IMR-90 (cell line): ENCODE measurements at regions not wholly inside any gene's neighbourhood (a gene's known extent, or its start where the extent isn't known, plus 50 kb on each side); places are given as distances from the start of the nearest gene placed in this dataset.

Experiments
- ATAC-seq: fragments of 200-7000 bp; cut with Tn5 transposase; 2 replicates; pipeline ENCODE4 v1.9.1; 2020; ENCODE audit warnings: low read depth, mild to moderate bottlenecking, moderate library complexity
- BruUV-seq: library from RNA; stranded (reverse); fragments of 400-500 nt; replicated peaks from 2 replicates; lab custom pipeline; 2021; lab: Mats Ljungman, UMichigan
- CTCF ChIA-PET: fragments of 300-600 bp; formaldehyde crosslinking; extraction: SDS; loops from one replicate; lab custom pipeline; 2021; ENCODE audit warnings: antibody characterized with exemption; lab: Yijun Ruan, JAX
- POLR2A ChIA-PET: fragments of 300-600 bp; sonication (Branson Sonifier 250); formaldehyde crosslinking; loops from one replicate; lab custom pipeline; 2022; ENCODE audit warnings: antibody characterized with exemption; ENCODE audit not compliant: unreplicated experiment; lab: Charles Lee
- DNase-seq: peaks from one replicate; pipeline ENCODE4 v3.0.0; 2013
- H2AFZ ChIP-seq: replicated peaks from 2 replicates; pipeline ENCODE3; 2013; ENCODE audit warnings: low read length, mild to moderate bottlenecking; ENCODE audit not compliant: poor library complexity
- H2AK5ac ChIP-seq: 2 replicates; pipeline ENCODE4 v1.6.1; 2013; ENCODE audit warnings: low read depth, low read length, inconsistent platforms
- H2AK9ac ChIP-seq: replicated peaks from 2 replicates; pipeline ENCODE3; 2013; ENCODE audit warnings: mild to moderate bottlenecking, low read depth, low read length, moderate library complexity; ENCODE audit not compliant: poor library complexity
- H2BK120ac ChIP-seq: 2 replicates; pipeline ENCODE4 v1.6.1; 2013; ENCODE audit warnings: low read depth, low read length, inconsistent platforms
- H2BK15ac ChIP-seq: 3 replicates; pipeline ENCODE4 v1.6.1; 2013; ENCODE audit warnings: low read depth, low read length, inconsistent platforms
- H2BK20ac ChIP-seq: 2 replicates; pipeline ENCODE4 v1.6.1; 2013; ENCODE audit warnings: low read depth, mild to moderate bottlenecking, inconsistent platforms, low read length, moderate library complexity
- H2BK5ac ChIP-seq: 2 replicates; pipeline ENCODE4 v1.6.1; 2013; ENCODE audit warnings: mild to moderate bottlenecking, low read depth, low read length, inconsistent platforms; ENCODE audit not compliant: poor library complexity, severe bottlenecking
- H3K14ac ChIP-seq: replicated peaks from 2 replicates; pipeline ENCODE4 v1.6.1; 2013; ENCODE audit warnings: low read depth, low read length, inconsistent platforms
- H3K18ac ChIP-seq: 2 replicates; pipeline ENCODE4 v1.6.1; 2013; ENCODE audit warnings: low read depth, low read length, control low read depth
- H3K23ac ChIP-seq: 2 replicates; pipeline ENCODE4 v1.6.1; 2013; ENCODE audit warnings: low read depth, low read length, inconsistent platforms
- H3K27ac ChIP-seq: 2 replicates; pipeline ENCODE4 v1.5.1; 2013; ENCODE audit warnings: mild to moderate bottlenecking, control low read depth, low read length; ENCODE audit not compliant: insufficient read depth
- H3K27me3 ChIP-seq: 2 replicates; pipeline ENCODE4 v1.6.1; 2013; ENCODE audit warnings: low read length; ENCODE audit not compliant: control insufficient read depth, insufficient read depth
- H3K36me3 ChIP-seq: 2 replicates; pipeline ENCODE4 v1.6.1; 2013; ENCODE audit warnings: low read length, mixed read lengths; ENCODE audit not compliant: control insufficient read depth, insufficient read depth
- H3K4ac ChIP-seq: 2 replicates; pipeline ENCODE4 v1.6.1; 2013; ENCODE audit warnings: low read depth, low read length, inconsistent platforms
- H3K4me1 ChIP-seq: 2 replicates; pipeline ENCODE4 v1.6.1; 2013; ENCODE audit warnings: low read length, mixed read lengths; ENCODE audit not compliant: control insufficient read depth, insufficient read depth
- H3K4me2 ChIP-seq: 2 replicates; pipeline ENCODE4 v1.6.1; 2013; ENCODE audit warnings: low read depth, mild to moderate bottlenecking, control low read depth, low read length, moderate library complexity
- H3K4me3 ChIP-seq: 2 replicates; pipeline ENCODE4 v1.5.1; 2013; ENCODE audit warnings: low read depth, mild to moderate bottlenecking, control low read depth, low read length, moderate library complexity; ENCODE audit not compliant: insufficient read depth
- H3K56ac ChIP-seq: 2 replicates; pipeline ENCODE4 v1.6.1; 2013; ENCODE audit warnings: low read length, inconsistent platforms; ENCODE audit not compliant: insufficient read depth; ENCODE audit errors: extremely low read depth
- H3K79me1 ChIP-seq, 2 experiments: 2 replicates each; pipeline ENCODE4 v1.6.1; 2013; ENCODE audit warnings: low read length in 2 of 2, inconsistent platforms in 1 of 2, low read depth in 1 of 2
- H3K9ac ChIP-seq: 2 replicates; pipeline ENCODE4 v1.6.1; 2013; ENCODE audit warnings: low read depth, low read length, control low read depth
- H3K9me1 ChIP-seq: 2 replicates; pipeline ENCODE4 v1.6.1; 2013; ENCODE audit warnings: low read length, inconsistent platforms; ENCODE audit not compliant: insufficient read depth
- H3K9me3 ChIP-seq: 2 replicates; pipeline ENCODE4 v1.6.1; 2013; ENCODE audit warnings: low read length; ENCODE audit not compliant: control insufficient read depth, insufficient read depth
- H4K20me1 ChIP-seq: 2 replicates; pipeline ENCODE4 v1.6.1; 2013; ENCODE audit warnings: low read length, inconsistent platforms; ENCODE audit not compliant: insufficient read depth
- H4K5ac ChIP-seq: 2 replicates; pipeline ENCODE4 v1.6.1; 2013; ENCODE audit warnings: mild to moderate bottlenecking, low read depth, low read length, control low read depth
- H4K8ac ChIP-seq, 2 experiments: 2 replicates each; pipeline ENCODE4 v1.6.1; 2013; ENCODE audit warnings: low read depth in 2 of 2, low read length in 2 of 2, control low read depth in 1 of 2, inconsistent platforms in 1 of 2
- H4K91ac ChIP-seq: 2 replicates; pipeline ENCODE4 v1.6.1; 2013; ENCODE audit warnings: low read depth, low read length, inconsistent platforms; ENCODE audit not compliant: insufficient read depth
- BHLHE40 ChIP-seq: fragments of 150-350 bp; IDR thresholded peaks from 2 replicates; pipeline ENCODE4 v1.6.1; 2016; ENCODE audit warnings: mild to moderate bottlenecking, low read depth, low read length
- CEBPB ChIP-seq: IDR thresholded peaks from 2 replicates; pipeline ENCODE4 v1.6.1; 2012; ENCODE audit warnings: low read depth, low read length, improper control_type of control experiment
- CHD1 ChIP-seq: IDR thresholded peaks from 2 replicates; pipeline ENCODE4 v1.6.1; 2012; ENCODE audit warnings: low read depth, low read length, improper control_type of control experiment
- FOS ChIP-seq: fragments of 150-350 bp; IDR thresholded peaks from 2 replicates; pipeline ENCODE4 v1.6.1; 2016; ENCODE audit warnings: low read depth, low read length
- MAFK ChIP-seq: IDR thresholded peaks from 2 replicates; pipeline ENCODE4 v1.6.1; 2012; ENCODE audit warnings: low read depth, low read length, improper control_type of control experiment
- MAZ ChIP-seq: IDR thresholded peaks from 2 replicates; pipeline ENCODE4 v1.6.1; 2012; ENCODE audit warnings: low read depth, mild to moderate bottlenecking, low read length, improper control_type of control experiment, moderate library complexity, borderline replicate concordance
- MXI1 ChIP-seq: IDR thresholded peaks from 2 replicates; pipeline ENCODE4 v1.6.1; 2012; ENCODE audit warnings: low read depth, mild to moderate bottlenecking, low read length, moderate library complexity, borderline replicate concordance
- NFE2L2 ChIP-seq: fragments of 150-350 bp; IDR thresholded peaks from 2 replicates; pipeline ENCODE4 v1.6.1; 2016; ENCODE audit warnings: low read depth, mild to moderate bottlenecking, low read length
- POLR2A ChIP-seq: IDR thresholded peaks from 2 replicates; pipeline ENCODE4 v1.6.1; 2012; ENCODE audit warnings: mild to moderate bottlenecking, low read depth, low read length
- RAD21 ChIP-seq: IDR thresholded peaks from 2 replicates; pipeline ENCODE4 v1.6.1; 2012; ENCODE audit warnings: low read length, improper control_type of control experiment
- RCOR1 ChIP-seq: IDR thresholded peaks from 2 replicates; pipeline ENCODE4 v1.6.1; 2012; ENCODE audit warnings: mild to moderate bottlenecking, low read length, improper control_type of control experiment; ENCODE audit not compliant: insufficient replicate concordance
- RFX5 ChIP-seq: IDR thresholded peaks from 2 replicates; pipeline ENCODE4 v1.8.0; 2012; ENCODE audit warnings: low read depth, mild to moderate bottlenecking, low read length, moderate library complexity
- SMC3 ChIP-seq: fragments of 150-350 bp; IDR thresholded peaks from 2 replicates; pipeline ENCODE4 v1.6.1; 2016; ENCODE audit warnings: low read depth, mild to moderate bottlenecking, antibody characterized with exemption, low read length, moderate library complexity
- USF2 ChIP-seq: fragments of 150-350 bp; IDR thresholded peaks from 2 replicates; pipeline ENCODE4 v1.6.1; 2017; ENCODE audit warnings: mild to moderate bottlenecking, antibody characterized with exemption, low read length, low read depth
- WGBS, 2 experiments: methylation state at CpG; one replicate each; pipeline versions ENCODE4 v1.1.5 to v1.1.7; 2013; ENCODE audit warnings: missing lambda C conversion rate in 2 of 2; ENCODE audit not compliant: insufficient read length in 1 of 2; ENCODE audit errors: extremely low coverage in 2 of 2; 5-methylcytosine and 5-hydroxymethylcytosine counted together
- dilution Hi-C: fragments of 300-500 bp; cut with HindIII; formaldehyde crosslinking; loops from one replicate; pipeline ENCODE4 v1.14.3; 2018; ENCODE audit warnings: low sequenced_read_pairs; ENCODE audit not compliant: unreplicated experiment
- in situ Hi-C: fragments of 300-500 bp; cut with MboI; formaldehyde crosslinking; loops from 3 replicates; pipeline ENCODE4 v1.14.3; 2019; ENCODE audit warnings: low sequenced_read_pairs, inconsistent platforms, mixed read lengths
- intact Hi-C: fragments of 100-400 bp; cut with micrococcal nuclease; formaldehyde crosslinking; loops from 2 replicates; pipeline ENCODE4 v1.10.0; 2022
- TF ChIP-seq, protein P1 (sequence below): fragments of 150-350 bp; IDR thresholded peaks from 2 replicates; pipeline ENCODE4 v1.6.1; 2016; ENCODE audit warnings: low read depth, mild to moderate bottlenecking, low read length, moderate library complexity, borderline replicate concordance
- TF ChIP-seq, protein P2 (sequence below): conservative IDR thresholded peaks from 2 replicates; pipeline ENCODE4 v1.5.1; 2012; ENCODE audit warnings: mild to moderate bottlenecking, low read depth, low read length, improper control_type of control experiment

DNA sequence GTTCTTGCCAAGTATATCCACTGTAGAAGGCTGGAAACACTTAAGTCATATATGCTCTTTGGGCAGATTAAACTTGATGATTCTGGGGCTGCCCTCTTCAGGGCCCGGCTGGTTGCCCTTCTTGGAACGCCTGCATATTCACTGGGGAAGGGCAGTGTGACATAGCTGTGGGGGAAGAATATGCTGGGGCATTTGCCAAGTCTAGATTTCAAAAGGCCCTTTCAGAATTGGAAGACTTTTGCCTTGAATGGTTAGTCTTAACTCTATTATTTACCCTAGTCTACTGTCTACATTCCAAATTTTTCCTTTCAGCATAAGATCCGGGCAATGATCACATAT is 161.2 kb upstream of the PITX1 start:
- no peaks in the 10 kb centered on the region for H3K9me3 ChIP-seq
- H3K4me3 ChIP-seq: no peak overlapping the region
- ChIA-PET POLR2A (interaction anchor here (0.6 kb wide), 1 partner anchor 8 kb away, joined by 3 read pairs; no protein-coding TSS in a partner anchor), CTCF (interaction anchor here (0.7 to 1.0 kb wide), 2 partner anchors 12 to 291 kb away, joined by 3 read pairs; partner anchors contain the start of gene PCBD2)
- H4K91ac ChIP-seq: no peak overlapping the region; the same call in 1 of the 2 replicates
- no peak overlapping the region for H3K9ac ChIP-seq
- no peak overlapping the region for H4K8ac ChIP-seq
- no peak overlapping the region for H3K4ac ChIP-seq
- H3K56ac ChIP-seq: no peak overlapping the region
- H3K23ac ChIP-seq: 0 out of 2 replicates have a peak overlapping the region, but pooled peaks have one; percentile 33
- 67% methylated on average over 1 of the region's 3 CpGs; no CpG with 5 or more reads in 1 of the 2 experiments for WGBS, 2 experiments
- in situ Hi-C loops (loop anchor here (5.0 kb wide), 1 partner anchor 137 kb away; no protein-coding TSS in a partner anchor), intact Hi-C loops (no loop called here), dilution Hi-C loops (no loop called here)
- H2BK120ac ChIP-seq: no peak overlapping the region
- H4K5ac ChIP-seq: no peak overlapping the region
- peak overlapping the region; percentile 60 for H2AFZ ChIP-seq
- BruUV-seq: no TSS peak
- ATAC-seq: no peak
- 0 out of 4 replicates have a peak, but pooled peaks cover 0 to 3% of the 10 kb centered on the region in 2 experiments for H3K79me1 ChIP-seq
- no peaks in the 10 kb centered on the region for H3K36me3 ChIP-seq
- no peak overlapping the region for H2BK5ac ChIP-seq
- peaks cover 6% of the 10 kb centered on the region; the same call in 1 of the 2 replicates for H3K9me1 ChIP-seq
- no peak for TF ChIP-seq POLR2A
- TF ChIP-seq SMC3: no peak
- no peak for TF ChIP-seq USF2
- TF ChIP-seq RCOR1: no peak
- no peak for TF ChIP-seq MAZ
- no peak for TF ChIP-seq NFE2L2
- TF ChIP-seq FOS: no peak
- no peak for TF ChIP-seq RFX5
- no peak for TF ChIP-seq MXI1
- TF ChIP-seq, protein P1, sequence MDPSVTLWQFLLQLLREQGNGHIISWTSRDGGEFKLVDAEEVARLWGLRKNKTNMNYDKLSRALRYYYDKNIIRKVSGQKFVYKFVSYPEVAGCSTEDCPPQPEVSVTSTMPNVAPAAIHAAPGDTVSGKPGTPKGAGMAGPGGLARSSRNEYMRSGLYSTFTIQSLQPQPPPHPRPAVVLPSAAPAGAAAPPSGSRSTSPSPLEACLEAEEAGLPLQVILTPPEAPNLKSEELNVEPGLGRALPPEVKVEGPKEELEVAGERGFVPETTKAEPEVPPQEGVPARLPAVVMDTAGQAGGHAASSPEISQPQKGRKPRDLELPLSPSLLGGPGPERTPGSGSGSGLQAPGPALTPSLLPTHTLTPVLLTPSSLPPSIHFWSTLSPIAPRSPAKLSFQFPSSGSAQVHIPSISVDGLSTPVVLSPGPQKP: no peak
- TF ChIP-seq, protein P2, sequence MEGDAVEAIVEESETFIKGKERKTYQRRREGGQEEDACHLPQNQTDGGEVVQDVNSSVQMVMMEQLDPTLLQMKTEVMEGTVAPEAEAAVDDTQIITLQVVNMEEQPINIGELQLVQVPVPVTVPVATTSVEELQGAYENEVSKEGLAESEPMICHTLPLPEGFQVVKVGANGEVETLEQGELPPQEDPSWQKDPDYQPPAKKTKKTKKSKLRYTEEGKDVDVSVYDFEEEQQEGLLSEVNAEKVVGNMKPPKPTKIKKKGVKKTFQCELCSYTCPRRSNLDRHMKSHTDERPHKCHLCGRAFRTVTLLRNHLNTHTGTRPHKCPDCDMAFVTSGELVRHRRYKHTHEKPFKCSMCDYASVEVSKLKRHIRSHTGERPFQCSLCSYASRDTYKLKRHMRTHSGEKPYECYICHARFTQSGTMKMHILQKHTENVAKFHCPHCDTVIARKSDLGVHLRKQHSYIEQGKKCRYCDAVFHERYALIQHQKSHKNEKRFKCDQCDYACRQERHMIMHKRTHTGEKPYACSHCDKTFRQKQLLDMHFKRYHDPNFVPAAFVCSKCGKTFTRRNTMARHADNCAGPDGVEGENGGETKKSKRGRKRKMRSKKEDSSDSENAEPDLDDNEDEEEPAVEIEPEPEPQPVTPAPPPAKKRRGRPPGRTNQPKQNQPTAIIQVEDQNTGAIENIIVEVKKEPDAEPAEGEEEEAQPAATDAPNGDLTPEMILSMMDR: no peak
- no peak for TF ChIP-seq CEBPB
- TF ChIP-seq BHLHE40: no peak
- no peak for TF ChIP-seq MAFK
- TF ChIP-seq CHD1: no peak
- no peak for TF ChIP-seq RAD21
- H2AK9ac ChIP-seq: no peak overlapping the region
- peak overlapping the region; percentile 70 for H3K18ac ChIP-seq
- H2BK20ac ChIP-seq: peak overlapping the region; percentile 31
- no peak for DNase-seq
- H3K14ac ChIP-seq: no peak overlapping the region
- H4K20me1 ChIP-seq: no peaks in the 10 kb centered on the region
- no peaks in the 10 kb centered on the region for H3K27me3 ChIP-seq
- H3K27ac ChIP-seq: no peak overlapping the region
- peaks cover 19% of the 10 kb centered on the region for H3K4me1 ChIP-seq
- peak overlapping the region; percentile 19; the same call in 1 of the 3 replicates for H2BK15ac ChIP-seq
- no peak overlapping the region for H2AK5ac ChIP-seq
- H3K4me2 ChIP-seq: no peak overlapping the region
